NT2/D1 (cell line): ENCODE measurements at regions not wholly inside any gene's neighbourhood (a gene's known extent, or its start where the extent isn't known, plus 50 kb on each side); places are given as distances from the start of the nearest gene placed in this dataset.

Experiments
- SUZ12 ChIP-seq: IDR thresholded peaks from 2 replicates; pipeline ENCODE4 v1.6.1; 2011; ENCODE audit not compliant: insufficient read length, insufficient read depth; ENCODE audit errors: extremely low read depth
- YY1 ChIP-seq: IDR thresholded peaks from 2 replicates; pipeline ENCODE4 v1.6.1; 2011; ENCODE audit not compliant: insufficient read length, insufficient read depth
- ZNF274 ChIP-seq: IDR thresholded peaks from 2 replicates; pipeline ENCODE4 v1.6.1; 2011; ENCODE audit warnings: mild to moderate bottlenecking, low read depth, low read length

DNA sequence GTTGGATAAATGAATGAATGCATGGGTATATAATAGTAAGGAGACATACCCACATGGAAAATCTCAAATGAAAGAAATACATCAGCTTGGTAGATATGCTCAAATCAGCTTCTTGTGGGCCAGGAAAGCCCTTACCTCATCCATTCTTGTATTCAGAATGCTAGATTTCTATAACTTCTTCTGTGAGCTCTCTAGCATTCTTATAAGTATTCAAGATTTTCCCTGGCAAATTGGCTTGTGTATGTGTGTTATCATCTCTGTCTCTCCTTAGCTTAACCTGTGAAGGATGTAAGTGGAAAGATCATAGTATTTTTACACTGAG is 100.8 kb downstream of the OR2B2 start:
- TF ChIP-seq YY1 (no peak), SUZ12 (no peak), ZNF274 (no peak)
